Fibroblast of peridontal ligament (primary cell): ENCODE measurements at regions not wholly inside any gene's neighbourhood (a gene's known extent, or its start where the extent isn't known, plus 50 kb on each side); places are given as distances from the start of the nearest gene placed in this dataset.

Experiments
- DNase-seq: peaks from one replicate; pipeline ENCODE4 v3.0.0-alpha.2; 2010; ENCODE audit errors: extremely low read depth

DNA sequence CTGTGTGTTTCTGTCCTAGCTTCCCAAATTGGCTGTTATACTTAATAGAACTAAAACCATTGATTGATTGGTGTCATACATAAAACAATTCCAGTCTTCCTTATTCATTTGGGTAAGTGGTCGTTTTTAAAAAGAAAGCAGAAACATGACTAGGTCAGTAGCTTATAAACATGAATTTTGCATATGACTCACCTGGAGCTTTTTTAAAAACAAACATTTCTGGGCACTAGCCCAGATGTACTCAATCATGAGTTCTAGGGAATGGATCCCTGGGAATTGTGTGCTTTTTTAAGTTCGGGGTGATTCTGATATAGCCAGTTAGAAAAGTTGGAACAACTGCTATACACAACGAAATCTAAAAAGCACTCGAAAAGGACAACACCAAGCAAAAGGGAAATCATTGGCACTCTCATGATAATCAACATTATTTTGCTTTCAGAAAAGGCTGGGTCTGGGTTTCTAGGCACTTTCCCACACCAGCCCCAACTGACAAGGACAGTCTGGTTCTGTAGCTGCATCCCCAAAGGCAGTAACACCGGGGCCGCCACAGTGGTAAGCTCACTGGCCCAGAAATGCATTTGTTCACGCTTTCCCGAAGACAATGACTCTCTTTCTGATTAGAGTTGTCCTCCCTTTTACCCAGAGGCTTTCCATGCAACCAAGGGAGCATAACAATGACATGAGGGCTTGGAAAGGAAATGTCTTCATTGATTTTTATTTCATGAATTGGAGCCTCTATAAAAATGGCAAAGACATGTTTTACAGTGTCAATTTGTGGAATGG is 664.9 kb upstream of the WWC1 start:
- DNase-seq: no peak

DNA sequence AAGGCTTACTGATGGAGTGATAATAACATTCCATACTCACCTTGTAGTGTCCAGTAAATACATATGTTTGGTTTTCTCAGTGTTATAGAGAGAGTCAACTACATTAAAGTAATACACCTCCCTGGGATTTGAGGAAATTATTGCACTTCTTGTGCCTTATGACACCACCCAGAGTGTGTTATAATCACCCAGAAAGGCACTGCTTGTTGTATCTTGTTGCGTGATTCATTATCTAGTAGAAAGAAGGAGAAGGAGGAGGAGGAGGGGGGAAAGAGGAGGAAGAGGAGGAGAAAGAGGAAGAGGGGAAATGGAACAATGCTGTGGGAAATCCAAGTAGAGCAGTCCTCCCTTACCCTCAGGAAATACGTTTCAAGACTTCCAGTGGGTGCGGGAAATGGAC is 661.8 kb upstream of the WWC1 start:
- DNase-seq: no peak

DNA sequence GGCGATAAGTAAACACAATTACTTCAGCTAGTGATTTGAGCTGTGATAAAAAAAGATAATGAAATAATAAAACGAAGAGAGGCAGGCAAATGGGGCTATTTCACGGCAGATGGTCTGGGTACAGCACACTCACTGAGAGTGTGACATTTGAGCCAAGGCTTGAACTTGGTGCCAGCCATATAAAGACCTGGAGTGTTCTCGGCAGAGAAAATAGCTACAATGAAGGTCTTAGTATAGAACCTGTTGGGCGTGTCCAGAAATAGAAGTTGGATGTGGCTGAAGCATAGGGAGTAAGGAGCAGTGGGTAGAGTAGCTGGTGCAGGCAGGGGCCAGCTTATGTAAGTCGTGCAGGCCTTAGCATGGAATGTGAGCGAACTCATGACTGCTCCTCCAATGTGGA is 660.3 kb upstream of the WWC1 start:
- no peak for DNase-seq

DNA sequence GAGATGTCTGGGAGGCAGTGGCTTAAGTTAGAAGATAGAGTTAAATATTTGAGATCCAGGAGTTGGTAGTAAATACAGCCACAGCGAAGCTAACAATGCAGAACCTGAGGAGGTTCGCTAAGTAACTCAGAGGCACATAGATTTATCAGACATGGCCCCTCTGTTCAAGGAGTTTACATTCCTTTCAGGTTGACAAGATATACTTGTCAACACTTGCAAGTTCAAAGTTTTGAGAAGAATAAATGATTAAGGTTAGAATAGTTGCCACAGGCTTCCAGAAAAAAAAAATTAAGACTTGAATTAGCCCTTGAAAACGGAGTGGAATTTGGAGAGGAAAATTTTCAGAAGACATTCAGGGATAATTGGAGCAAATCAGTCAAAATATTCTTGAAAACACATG is 658.3 kb upstream of the WWC1 start:
- DNase-seq: no peak

DNA sequence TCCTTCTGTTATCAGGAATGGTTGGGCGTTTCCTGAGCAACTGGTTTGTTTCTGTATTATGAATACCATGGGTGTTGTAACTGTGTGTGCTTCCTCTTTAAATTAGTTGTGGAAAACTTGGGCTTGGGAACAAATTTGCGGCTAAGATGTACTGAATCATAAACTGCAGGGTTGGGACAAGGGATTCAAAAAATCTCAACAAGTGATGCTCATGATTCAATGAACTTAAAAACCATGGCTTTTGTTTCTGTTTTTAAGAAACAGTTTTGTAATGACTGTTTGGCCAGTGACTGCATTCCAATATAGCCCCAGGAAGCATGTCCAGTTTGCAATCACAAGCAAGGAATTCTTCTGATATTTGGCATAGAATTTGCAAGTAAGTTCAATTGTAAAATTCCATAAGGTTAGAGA is 657.5 kb upstream of the WWC1 start:
- DNase-seq: peak; percentile 98

DNA sequence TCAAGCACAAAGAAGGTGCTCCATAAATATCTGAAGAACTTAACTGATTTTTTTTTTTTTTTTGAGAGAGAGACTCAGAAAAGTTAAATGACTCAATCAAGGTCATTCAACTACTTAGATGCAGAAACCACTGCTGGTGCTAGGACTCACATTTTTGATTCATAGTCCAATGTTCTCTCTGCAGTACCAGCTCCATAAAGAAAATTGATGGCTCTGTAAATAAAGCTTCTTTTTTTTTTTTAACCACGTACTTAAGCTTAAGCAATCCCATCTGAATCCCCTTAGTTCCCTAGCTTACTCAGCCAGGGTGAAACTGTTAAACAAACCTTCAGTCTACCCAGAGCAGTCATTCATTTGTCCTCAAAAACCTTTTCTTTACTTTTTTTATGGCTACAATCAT is 657.0 kb upstream of the WWC1 start:
- DNase-seq: peak; percentile 84

- DNase-seq: no peak
Observed at GRCh38 chr5:167638816-167639215, 652.6 kb upstream of the WWC1 start.

GRCh38 chr5:167639273-167639672 is 652.2 kb upstream of the WWC1 start:
- DNase-seq: peak; percentile 55

GRCh38 chr5:167639766-167640165 is 651.7 kb upstream of the WWC1 start:
- no peak for DNase-seq

DNA sequence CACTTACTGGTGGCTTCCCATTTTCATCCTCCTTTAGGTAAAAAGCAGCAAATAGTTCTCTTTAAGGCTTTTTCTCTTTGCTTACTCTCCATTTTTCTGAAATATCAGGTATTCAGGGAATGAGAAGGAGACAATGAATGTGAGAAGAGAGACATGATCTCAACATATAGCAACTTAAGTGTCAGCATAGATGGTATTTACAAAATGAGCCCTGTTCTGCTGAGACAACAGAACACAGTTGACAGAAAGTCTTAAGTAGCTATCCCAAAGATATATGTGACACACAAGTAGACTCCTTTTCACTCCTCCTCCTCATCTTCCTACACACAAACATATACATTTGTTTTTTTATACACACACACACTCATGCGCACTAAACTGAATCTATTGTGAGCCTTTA is 649.3 kb upstream of the WWC1 start:
- no peak for DNase-seq

- DNase-seq: peak; percentile 95
Observed at GRCh38 chr5:167642779-167643517, 648.5 kb upstream of the WWC1 start.

- no peak for DNase-seq
Observed at GRCh38 chr5:167643631-167644280, 647.7 kb upstream of the WWC1 start.

GRCh38 chr5:167644619-167645018 is 646.8 kb upstream of the WWC1 start:
- DNase-seq: no peak

- DNase-seq: no peak
Observed at GRCh38 chr5:167649471-167649870, 642.0 kb upstream of the WWC1 start.

GRCh38 chr5:167652690-167653089 is 638.8 kb upstream of the WWC1 start:
- peak; percentile 44 for DNase-seq

DNA sequence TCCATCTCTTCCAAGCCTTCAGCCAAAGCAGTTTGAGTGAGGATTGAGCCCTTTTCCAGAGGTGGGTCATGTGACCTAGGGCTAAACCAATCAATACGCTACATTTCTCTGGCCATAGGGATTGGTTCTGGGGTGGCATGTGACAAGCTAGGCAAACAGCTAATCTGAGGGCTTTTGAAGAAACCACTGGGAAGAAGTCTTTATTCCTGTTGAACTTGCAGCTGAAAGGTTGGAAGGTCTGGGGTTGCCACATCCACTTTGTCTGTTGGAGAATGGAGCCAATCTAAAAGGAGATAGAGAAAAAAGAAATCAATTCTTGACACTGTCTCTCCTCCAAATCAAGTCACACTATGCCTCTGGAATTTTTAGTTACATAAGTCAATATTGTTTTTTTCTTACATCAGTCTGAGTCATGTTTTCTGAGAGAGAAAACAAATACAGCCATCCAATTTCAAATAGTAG is 637.8 kb upstream of the WWC1 start:
- peak; percentile 41 for DNase-seq

DNA sequence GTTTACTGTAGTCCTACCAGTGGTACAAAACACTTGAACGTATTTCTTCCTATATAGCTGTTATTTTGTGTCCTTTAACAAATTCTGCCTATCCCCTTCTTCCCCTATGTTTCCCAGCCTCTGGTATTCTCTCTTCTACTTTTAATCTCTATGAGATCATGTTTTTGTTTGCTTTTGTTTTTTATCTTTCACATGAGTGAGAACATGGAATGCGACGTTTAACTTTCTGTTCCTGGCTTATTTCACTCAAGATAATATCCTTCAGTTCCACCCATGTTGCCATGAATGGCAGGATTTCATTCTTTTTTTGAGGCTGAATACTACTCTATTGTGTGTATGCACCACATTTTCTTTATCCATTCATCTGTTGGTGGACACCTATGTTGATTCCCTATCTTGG is 634.4 kb upstream of the WWC1 start:
- DNase-seq: no peak

- DNase-seq: peak; percentile 63
Observed at GRCh38 chr5:167658889-167659288, 632.6 kb upstream of the WWC1 start.

- DNase-seq: no peak
Observed at GRCh38 chr5:167661605-167662004, 629.8 kb upstream of the WWC1 start.

DNA sequence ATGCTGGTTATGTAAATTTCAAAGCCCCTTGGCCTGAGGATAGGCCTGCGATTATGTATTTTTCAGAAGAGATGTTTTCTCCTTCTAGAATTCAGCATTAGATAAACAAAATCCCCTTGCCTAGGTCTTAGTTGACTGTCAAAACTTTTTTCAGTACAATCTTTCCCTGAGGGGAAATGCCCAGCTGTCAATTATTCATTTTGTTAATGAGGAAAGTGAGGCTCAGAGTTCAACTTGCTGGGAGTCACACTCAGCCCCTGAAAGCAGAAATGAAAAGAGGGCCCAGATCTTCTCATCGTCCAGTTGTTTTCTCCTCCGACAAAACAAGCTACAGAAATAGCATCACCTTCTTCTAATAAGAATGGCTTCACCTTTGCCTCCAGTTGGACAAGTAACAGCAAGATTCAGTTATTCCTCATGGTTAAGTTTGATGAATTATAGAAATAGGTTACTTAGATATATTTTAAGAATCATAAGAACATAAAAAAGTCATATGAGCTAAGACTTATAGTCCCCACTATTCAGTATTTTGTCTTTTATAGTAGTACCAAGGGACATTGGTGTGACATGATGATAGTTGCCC is 627.1 kb upstream of the WWC1 start:
- DNase-seq: no peak

DNA sequence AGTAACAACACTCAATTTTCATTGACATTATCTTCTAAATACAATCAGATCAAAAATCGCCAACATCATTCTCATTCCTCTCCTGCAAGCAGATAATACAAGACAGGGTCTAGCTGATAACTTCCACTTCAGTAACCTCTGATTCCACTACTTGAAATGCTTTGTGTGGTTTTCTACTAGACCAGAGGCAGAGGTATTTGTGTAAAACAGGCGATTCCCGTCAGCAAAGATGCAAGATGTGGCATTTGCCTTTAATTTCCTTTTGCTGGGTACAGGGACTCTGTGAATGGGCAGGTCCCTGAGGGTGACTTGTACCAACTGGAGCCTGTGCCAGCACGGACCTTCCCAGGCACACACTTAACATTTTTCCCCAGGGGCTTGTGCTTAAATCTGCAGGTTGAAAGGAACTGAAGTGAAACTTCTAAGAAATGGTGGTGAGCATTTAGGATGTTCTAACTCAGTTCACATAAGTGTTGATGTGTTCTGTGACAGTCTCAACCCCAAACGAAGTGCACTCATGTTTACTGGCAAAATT is 625.5 kb upstream of the WWC1 start:
- no peak for DNase-seq

- DNase-seq: peak; percentile 25
Observed at GRCh38 chr5:167671176-167671575, 620.3 kb upstream of the WWC1 start.
